Upper lobe of left lung (tissue), 4 donors: ENCODE measurements at regions not wholly inside any gene's neighbourhood (a gene's known extent, or its start where the extent isn't known, plus 50 kb on each side); places are given as distances from the start of the nearest gene placed in this dataset.

Experiments used
- EP300 ChIP-seq, 4 donors: sonication (generic); formaldehyde crosslinking; IDR thresholded peaks; one replicate each; pipeline ENCODE4 v1.5.1; 2017; ENCODE audit warnings: antibody characterized with exemption in 4 of 4, control low read depth in 2 of 4
- POLR2A ChIP-seq, 4 donors: fragments of 450-650 bp; IDR thresholded peaks; one replicate each; pipeline ENCODE4 v1.5.1; 2016 to 2017; ENCODE audit warnings: antibody characterized with exemption in 4 of 4, mild to moderate bottlenecking in 2 of 4
- POLR2AphosphoS5 ChIP-seq, 2 donors: sonication (generic); formaldehyde crosslinking; IDR thresholded peaks; one replicate each; pipeline ENCODE4 v1.5.1; 2017; ENCODE audit warnings: antibody characterized with exemption in 2 of 2
- TF ChIP-seq, protein P1 (sequence below), 6 experiments: fragments of 450-650 bp in 4 of 6; fragments of 200-600 bp in 2 of 6; sonication (generic) in 2 of 6; IDR thresholded peaks; one replicate each; pipeline ENCODE4 v1.5.1; 2016 to 2019; ENCODE audit warnings: antibody characterized with exemption in 6 of 6

DNA sequence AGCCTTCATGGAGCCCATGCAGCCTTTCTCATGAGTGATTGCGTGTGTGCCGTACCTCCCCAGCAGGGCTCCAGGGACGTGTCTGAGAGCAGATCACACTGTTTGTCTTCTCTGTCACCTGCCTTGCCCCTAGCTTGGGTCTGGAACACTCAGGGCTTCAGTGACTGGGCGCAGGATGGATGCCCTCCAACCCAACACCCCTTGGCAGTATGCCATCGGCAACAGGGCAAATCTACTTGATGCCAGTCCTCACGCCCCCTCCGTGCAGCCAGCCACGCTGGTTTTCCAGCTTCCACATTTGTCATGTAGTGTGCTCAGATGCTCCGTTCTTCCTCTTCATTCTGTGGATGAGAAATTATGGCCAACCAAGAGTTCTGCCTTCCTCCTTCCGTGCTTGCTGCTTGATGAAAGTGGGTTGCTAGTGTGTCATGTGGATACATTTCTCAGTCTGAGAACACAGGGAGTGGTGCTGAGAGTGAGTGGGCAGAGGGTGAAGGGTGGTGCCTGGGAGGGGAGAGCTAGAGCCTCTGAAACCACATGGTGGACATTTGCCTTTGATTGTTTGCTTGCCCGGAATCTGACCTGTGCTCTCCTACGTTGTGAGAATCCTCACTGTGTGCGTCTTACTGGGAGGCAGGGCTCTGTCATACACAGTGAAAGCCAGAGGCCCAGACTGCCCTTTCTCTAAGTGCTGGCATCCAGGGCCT lies 97.2 kb downstream of the FAM43A start:
- TF ChIP-seq, protein P1, sequence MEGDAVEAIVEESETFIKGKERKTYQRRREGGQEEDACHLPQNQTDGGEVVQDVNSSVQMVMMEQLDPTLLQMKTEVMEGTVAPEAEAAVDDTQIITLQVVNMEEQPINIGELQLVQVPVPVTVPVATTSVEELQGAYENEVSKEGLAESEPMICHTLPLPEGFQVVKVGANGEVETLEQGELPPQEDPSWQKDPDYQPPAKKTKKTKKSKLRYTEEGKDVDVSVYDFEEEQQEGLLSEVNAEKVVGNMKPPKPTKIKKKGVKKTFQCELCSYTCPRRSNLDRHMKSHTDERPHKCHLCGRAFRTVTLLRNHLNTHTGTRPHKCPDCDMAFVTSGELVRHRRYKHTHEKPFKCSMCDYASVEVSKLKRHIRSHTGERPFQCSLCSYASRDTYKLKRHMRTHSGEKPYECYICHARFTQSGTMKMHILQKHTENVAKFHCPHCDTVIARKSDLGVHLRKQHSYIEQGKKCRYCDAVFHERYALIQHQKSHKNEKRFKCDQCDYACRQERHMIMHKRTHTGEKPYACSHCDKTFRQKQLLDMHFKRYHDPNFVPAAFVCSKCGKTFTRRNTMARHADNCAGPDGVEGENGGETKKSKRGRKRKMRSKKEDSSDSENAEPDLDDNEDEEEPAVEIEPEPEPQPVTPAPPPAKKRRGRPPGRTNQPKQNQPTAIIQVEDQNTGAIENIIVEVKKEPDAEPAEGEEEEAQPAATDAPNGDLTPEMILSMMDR (IDR thresholded peaks at IDR 0.05): no peak
- TF ChIP-seq POLR2A (IDR thresholded peaks at IDR 0.05) (no peak), POLR2AphosphoS5 (IDR thresholded peaks at IDR 0.05) (no peak), EP300 (IDR thresholded peaks at IDR 0.05) (no peak)
